Heart left ventricle (tissue), 16 donors: ENCODE measurements at regions not wholly inside any gene's neighbourhood (a gene's known extent, or its start where the extent isn't known, plus 50 kb on each side); places are given as distances from the start of the nearest gene placed in this dataset.

ENCODE experiments used
- ATAC-seq, 4 donors: fragments of 200-7000 bp; cut with Tn5 transposase; one replicate each; pipeline ENCODE4 v1.9.1; 2020 to 2022; ENCODE audit warnings: moderate library complexity in 4 of 4, mild to moderate bottlenecking in 3 of 4, moderate number of reproducible peaks in 1 of 4
- DNase-seq, 5 donors: peaks; one replicate each; pipeline ENCODE4 v3.0.0-alpha.2; 2020
- H3K27ac ChIP-seq, 12 donors: fragments of 200-600 bp; sonication (generic) in 4 of 12; one replicate each; pipeline versions ENCODE4 v1.5.0 to v1.8.0; 2016 to 2022; ENCODE audit warnings: mild to moderate bottlenecking in 2 of 12
- H3K27me3 ChIP-seq, 9 donors: fragments of 200-600 bp; sonication (generic) in 2 of 9; one replicate each; pipeline versions ENCODE4 v1.5.1 to v1.8.0; 2016 to 2022; ENCODE audit warnings: mild to moderate bottlenecking in 3 of 9
- H3K36me3 ChIP-seq, 9 donors: fragments of 200-600 bp; sonication (generic) in 2 of 9; one replicate each; pipeline versions ENCODE4 v1.5.0 to v1.8.0; 2018 to 2022; ENCODE audit warnings: mild to moderate bottlenecking in 2 of 9
- H3K4me1 ChIP-seq, 12 donors: fragments of 200-600 bp; sonication (generic) in 4 of 12; one replicate each; pipeline versions ENCODE4 v1.5.0 to v1.8.0; 2016 to 2022; ENCODE audit warnings: mild to moderate bottlenecking in 3 of 12
- H3K4me3 ChIP-seq, 12 donors: fragments of 200-600 bp; sonication (generic) in 4 of 12; one replicate each; pipeline versions ENCODE4 v1.5.0 to v1.8.0; 2017 to 2022; ENCODE audit warnings: mild to moderate bottlenecking in 9 of 12, moderate library complexity in 4 of 12
- H3K9me3 ChIP-seq, 12 donors: fragments of 200-600 bp; sonication (generic) in 4 of 12; one replicate each; pipeline versions ENCODE4 v1.5.0 to v1.8.0; 2016 to 2022; ENCODE audit warnings: mild to moderate bottlenecking in 1 of 12
- CTCF ChIP-seq, 12 donors: fragments of 200-600 bp; sonication (generic) in 4 of 12; IDR thresholded peaks; one replicate each; pipeline versions ENCODE4 v1.5.0 to v1.8.0; 2018 to 2022; ENCODE audit warnings: antibody characterized with exemption in 12 of 12, mild to moderate bottlenecking in 5 of 12
- POLR2A ChIP-seq, 2 donors: fragments of 450-650 bp; IDR thresholded peaks; one replicate each; pipeline ENCODE4 v1.6.1; 2017; ENCODE audit warnings: antibody characterized with exemption in 2 of 2, mild to moderate bottlenecking in 2 of 2, moderate library complexity in 2 of 2
- WGBS, 4 donors: extraction: QIAGEN DNeasy Blood & Tissue Kit in 2 of 4; methylation state at CpG; one replicate each; pipeline versions ENCODE4 v1.1.5 to v1.1.7; 2013 to 2018; 5-methylcytosine and 5-hydroxymethylcytosine counted together
- intact Hi-C, 10 donors: fragments of 100-400 bp; cut with DNase I; formaldehyde crosslinking; loops; one replicate each; pipeline versions ENCODE4 v1.11.1 to v1.14.2; 2022
- donor health status: ischemic (EF 13 %, LVEDD 7.1; RV severe dilation, severe dysfunction).
- donor health status: healthy with polysubstance abuse.
- donor health status: DM: no; HTN: yes; CAD: no.
- donor health status: DM: no; HTN: no; CAD: no.
- donor health status: ischemic (EF 25% LVEDD 6.9; RV normal size, moderate dysfunction).
- donor health status: ischemic (EF 25% LVEDD 5.7; RV mildly dilated, moderate dysfunction).
- donor health status: healthy.
- donor health status: DM: yes; HTN: yes; CAD: no.
- donor health status: ischemic (EF 35%, LVEDD 5.7; RV mildly dilated, moderate dysfunction).
- donor health status: nonischemic (EF 11% LVEDD 7.7; RV severe dilation, severe dysfunction).
- donor health status: DM: yes; HTN: yes; CAD: no.
- donor health status: PGD.
- donor health status: ischemic (EF 29% LVEDD 5.4; RV normal size, mild dysfunction).
- donor health status: nonischemic (EF 23%, LVEDD 6.1; RV moderate dilation, normal function).

- 58 to 64% (median 62%) methylated on average over 9 of the region's 9 CpGs for WGBS, 4 donors
- peaks cover 0 to 4% (median 0%) of the 10 kb centered on the region in 9 donors for H3K27me3 ChIP-seq
- H3K9me3 ChIP-seq, result no peaks in the 10 kb centered on the region
- TF ChIP-seq CTCF (IDR thresholded peaks at IDR 0.05) (no peak), POLR2A (IDR thresholded peaks at IDR 0.05) (no peak)
- H3K27ac ChIP-seq, result no peak overlapping the region
- H3K4me1 ChIP-seq, result no peaks in the 10 kb centered on the region
- ATAC-seq (no peak), DNase-seq (no peak)
- no peaks in the 10 kb centered on the region for H3K36me3 ChIP-seq
- intact Hi-C loops, result no loop called here
- no peak overlapping the region for H3K4me3 ChIP-seq
Observed at GRCh38 chr5:163303718-163304117, 133.7 kb upstream of the CCNG1 start.

GRCh38 chr5:163305655-163306054 is 131.7 kb upstream of the CCNG1 start:
- intact Hi-C loops, result no loop called here
- Histone ChIP-seq H3K4me1 (no peaks in the 10 kb centered on the region), H3K9me3 (no peaks in the 10 kb centered on the region), H3K27ac (no peak overlapping the region), H3K27me3 (peaks cover 0 to 4% (median 0%) of the 10 kb centered on the region in 9 donors), H3K36me3 (no peaks in the 10 kb centered on the region), H3K4me3 (no peak overlapping the region)
- WGBS, 4 donors, result 47 to 68% (median 58%) methylated on average over 3 of the region's 3 CpGs
- TF ChIP-seq CTCF (IDR thresholded peaks at IDR 0.05) (no peak), POLR2A (IDR thresholded peaks at IDR 0.05) (no peak)
- no peak for ATAC-seq
- DNase-seq, result no peak

- 60 to 68% (median 64%) methylated on average over 2 of the region's 2 CpGs for WGBS, 4 donors
- ATAC-seq (no peak), DNase-seq (no peak)
- Histone ChIP-seq H3K4me3 (no peak overlapping the region), H3K9me3 (no peaks in the 10 kb centered on the region), H3K27me3 (peaks cover 0 to 4% (median 0%) of the 10 kb centered on the region in 9 donors), H3K27ac (no peak overlapping the region), H3K4me1 (no peaks in the 10 kb centered on the region), H3K36me3 (no peaks in the 10 kb centered on the region)
- peak in 5 of 12 donors; percentile 10 to 28 (median 12) for TF ChIP-seq CTCF (IDR thresholded peaks at IDR 0.05)
- TF ChIP-seq POLR2A (IDR thresholded peaks at IDR 0.05), result no peak
- intact Hi-C loops, result no loop called here
Observed at GRCh38 chr5:163306421-163306820, 131.0 kb upstream of the CCNG1 start.

- intact Hi-C loops, result no loop called here
- Histone ChIP-seq H3K4me1 (no peaks in the 10 kb centered on the region), H3K4me3 (no peak overlapping the region), H3K36me3 (no peaks in the 10 kb centered on the region), H3K27me3 (no peaks in the 10 kb centered on the region), H3K9me3 (peaks cover 0 to 16% (median 0%) of the 10 kb centered on the region in 12 donors), H3K27ac (peak overlapping the region in 1 of 12 donors; percentile 35)
- ATAC-seq (no peak), DNase-seq (no peak)
- no peak for TF ChIP-seq POLR2A (IDR thresholded peaks at IDR 0.05)
- no peak for TF ChIP-seq CTCF (IDR thresholded peaks at IDR 0.05)
- 67 to 74% (median 69%) methylated on average over 2 of the region's 2 CpGs for WGBS, 4 donors
Observed at GRCh38 chr5:163309914-163310313, 127.5 kb upstream of the CCNG1 start.
